DND-41 (cell line): ENCODE measurements at regions not wholly inside any gene's neighbourhood (a gene's known extent, or its start where the extent isn't known, plus 50 kb on each side); places are given as distances from the start of the nearest gene placed in this dataset.
"Not testable (repeated sequence)": the region's sequence is repeated elsewhere in the genome, so short reads cannot be mapped to it uniquely, and the experiment has no call there.

Experiments
- ATAC-seq: fragments of 200-7000 bp; cut with Tn5 transposase; 3 replicates; pipeline ENCODE4 v1.9.1; 2021; ENCODE audit warnings: low read depth; ENCODE audit not compliant: insufficient read depth
- DNase-seq: peaks from one replicate; pipeline ENCODE4 v3.0.0-alpha.2; 2020
- H2AFZ ChIP-seq: 2 replicates; pipeline ENCODE4 v1.6.0; 2012; ENCODE audit warnings: low read depth, low read length
- H3K27ac ChIP-seq: 2 replicates; pipeline ENCODE4 v1.5.1; 2012; ENCODE audit warnings: low read length, inconsistent platforms
- H3K27me3 ChIP-seq: fragments of 200-600 bp; sonication (generic); 2 replicates; pipeline ENCODE4 v1.6.0; 2012; ENCODE audit warnings: low read length, mild to moderate bottlenecking, inconsistent platforms; ENCODE audit not compliant: insufficient read depth, poor library complexity
- H3K36me3 ChIP-seq: 2 replicates; pipeline ENCODE4 v1.5.1; 2012; ENCODE audit warnings: low read length, inconsistent platforms; ENCODE audit not compliant: insufficient read depth
- H3K4me1 ChIP-seq: 2 replicates; pipeline ENCODE4 v1.5.1; 2012; ENCODE audit warnings: mild to moderate bottlenecking, low read length; ENCODE audit not compliant: insufficient read depth
- H3K4me2 ChIP-seq: 2 replicates; pipeline ENCODE4 v1.6.0; 2012; ENCODE audit warnings: mild to moderate bottlenecking, moderate library complexity, low read length, inconsistent platforms; ENCODE audit not compliant: insufficient read depth
- H3K4me3 ChIP-seq, 2 experiments: fragments of 200-600 bp in 1 of 2; shearing (Covaris generic) in 1 of 2; 2 replicates each; pipeline ENCODE4 v1.5.1; 2012 to 2016; ENCODE audit warnings: inconsistent platforms in 2 of 2, low read length in 2 of 2, mild to moderate bottlenecking in 2 of 2, low read depth in 1 of 2, moderate library complexity in 1 of 2
- H3K79me2 ChIP-seq: 2 replicates; pipeline ENCODE4 v1.6.0; 2012; ENCODE audit warnings: low read length, inconsistent platforms; ENCODE audit not compliant: insufficient read depth
- H3K9ac ChIP-seq: 2 replicates; pipeline ENCODE4 v1.6.0; 2012; ENCODE audit warnings: low read depth, mild to moderate bottlenecking, inconsistent platforms, low read length, moderate library complexity
- H3K9me3 ChIP-seq: 2 replicates; pipeline ENCODE4 v1.5.1; 2012; ENCODE audit warnings: low read length, moderate library complexity, mild to moderate bottlenecking, inconsistent platforms; ENCODE audit not compliant: insufficient read depth, severe bottlenecking
- H4K20me1 ChIP-seq: 2 replicates; pipeline ENCODE4 v1.6.0; 2012; ENCODE audit warnings: low read length; ENCODE audit not compliant: insufficient read depth

DNA sequence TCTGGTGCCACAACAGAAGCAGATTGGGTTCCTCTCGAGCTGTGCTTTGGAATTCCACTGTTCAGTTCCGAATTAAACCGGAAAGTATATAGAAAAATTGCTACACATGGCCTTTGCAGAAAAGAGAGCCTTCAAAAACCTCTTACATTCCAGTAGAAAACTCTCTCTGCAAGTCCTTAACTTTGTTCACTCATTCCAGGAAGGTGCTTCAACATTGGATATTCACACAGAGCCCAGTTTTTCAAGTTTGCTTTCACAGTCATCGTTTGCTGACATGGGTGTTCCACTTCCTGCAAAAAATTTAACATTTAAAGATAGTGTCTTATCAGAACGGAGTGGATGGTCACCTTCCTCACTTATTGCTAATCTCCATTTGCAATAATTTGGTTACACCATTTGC is 93.7 kb downstream of the PPIAL4C start:
- ATAC-seq = not testable (repeated sequence)

DNA sequence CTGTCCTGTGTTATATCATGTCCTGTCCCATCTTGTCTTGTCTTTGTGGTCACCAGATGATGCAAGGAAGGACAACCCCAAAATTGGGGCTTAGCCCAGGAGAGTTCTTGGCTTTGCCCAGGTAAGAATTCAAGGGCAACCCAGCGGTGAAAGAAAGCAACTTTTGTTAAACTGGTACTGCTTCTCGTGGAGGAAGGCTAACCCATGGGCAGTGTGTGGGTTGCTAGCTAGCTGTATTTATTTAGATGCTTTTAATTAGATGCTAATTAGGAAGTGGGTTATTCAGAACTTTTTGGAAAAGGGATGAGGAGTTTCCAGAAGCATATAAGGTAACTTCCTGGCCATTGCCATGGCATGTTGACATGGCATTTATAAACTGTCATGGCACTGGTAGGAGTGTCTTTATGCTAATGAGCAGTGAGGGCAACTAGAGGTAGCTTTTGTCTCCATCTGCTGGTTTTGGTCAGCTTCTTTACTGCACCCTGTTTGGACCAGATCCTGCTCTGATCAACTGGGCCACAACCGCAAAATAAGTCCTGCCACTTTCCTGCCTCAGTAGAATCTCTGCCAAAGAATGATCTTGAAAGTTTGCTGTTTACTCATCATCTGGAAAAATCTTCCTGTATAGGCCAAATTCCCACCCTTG is 95.8 kb upstream of the FCGR1A start:
- H3K9me3 ChIP-seq, H3K4me2 ChIP-seq, H3K79me2 ChIP-seq, H3K4me1 ChIP-seq, H3K36me3 ChIP-seq, H3K27ac ChIP-seq, H4K20me1 ChIP-seq, H2AFZ ChIP-seq, DNase-seq, H3K27me3 ChIP-seq, H3K4me3 ChIP-seq, H3K9ac ChIP-seq: not testable (repeated sequence)
- ATAC-seq = peak; percentile 62; the same call in 2 of the 3 replicates

More for the DNA sequence above, 93.7 kb downstream of the PPIAL4C start:
- H3K27ac ChIP-seq, H3K79me2 ChIP-seq, H3K4me2 ChIP-seq, H4K20me1 ChIP-seq, H2AFZ ChIP-seq, H3K27me3 ChIP-seq, H3K4me1 ChIP-seq, H3K9me3 ChIP-seq, H3K4me3 ChIP-seq, DNase-seq, H3K9ac ChIP-seq, H3K36me3 ChIP-seq: not testable (repeated sequence)

DNA sequence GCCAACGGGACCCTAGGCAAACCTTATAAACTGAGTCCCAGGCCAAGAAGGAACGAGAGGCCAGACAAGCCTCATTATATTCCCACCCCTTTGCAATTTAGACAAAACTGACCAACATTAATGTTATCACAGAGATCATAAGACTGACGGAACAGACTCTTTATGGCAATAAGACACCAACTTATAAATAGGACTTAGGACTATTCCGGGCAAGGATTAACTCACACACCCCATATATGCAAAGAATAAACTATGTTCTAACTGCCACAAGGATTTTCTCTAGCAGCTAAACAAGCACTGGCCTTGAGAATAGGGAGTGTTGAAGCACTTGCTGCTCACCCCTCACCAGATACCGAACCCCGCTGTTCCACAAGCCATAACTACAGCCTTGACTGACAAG is 91.1 kb upstream of the FCGR1A start:
- not testable (repeated sequence) for H3K27ac ChIP-seq, DNase-seq, H3K9ac ChIP-seq, H2AFZ ChIP-seq, H3K79me2 ChIP-seq, H4K20me1 ChIP-seq, H3K27me3 ChIP-seq, ATAC-seq, H3K4me3 ChIP-seq, H3K4me2 ChIP-seq, H3K36me3 ChIP-seq, H3K9me3 ChIP-seq
- H3K4me1 ChIP-seq = peaks cover 32% of the 10 kb centered on the region

DNA sequence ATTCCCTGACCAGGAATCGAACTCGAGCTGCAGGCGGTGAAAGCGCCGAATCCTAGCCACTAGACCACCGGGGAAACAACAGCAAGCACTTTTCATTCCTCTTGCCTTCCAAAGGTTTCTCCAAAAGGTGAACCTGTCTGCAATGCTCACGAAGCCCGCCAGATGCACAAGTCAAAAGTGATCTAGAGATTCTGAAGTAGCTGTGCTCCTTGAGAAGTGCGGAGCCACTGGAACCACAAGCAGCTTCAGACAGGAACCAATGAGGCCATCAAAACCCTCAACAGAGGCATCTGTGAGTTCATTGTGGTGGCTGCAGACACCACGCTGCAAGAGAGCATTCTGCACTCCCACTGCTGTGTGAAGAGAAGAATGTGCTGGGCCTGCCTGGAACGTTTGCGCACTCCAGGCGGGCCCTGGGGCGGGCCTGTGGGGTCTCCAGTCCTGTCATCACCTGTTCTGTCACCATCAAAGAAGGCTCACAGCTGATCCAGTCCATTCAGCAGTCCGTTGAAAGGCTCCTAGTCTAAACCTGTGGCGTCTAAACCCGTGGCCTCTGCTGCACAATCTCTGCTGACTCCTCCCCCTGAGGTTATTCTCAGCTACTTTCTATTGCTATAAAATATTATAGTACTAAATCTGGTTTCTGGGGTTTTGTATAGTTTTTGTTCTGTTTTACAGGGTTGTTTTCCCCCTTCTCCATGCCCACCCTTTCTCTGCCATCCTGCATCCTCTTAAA is 89.5 kb upstream of the FCGR1A start:
- DNase-seq = peak; percentile 74
- not testable (repeated sequence) for H3K27me3 ChIP-seq, H3K4me3 ChIP-seq

DNA sequence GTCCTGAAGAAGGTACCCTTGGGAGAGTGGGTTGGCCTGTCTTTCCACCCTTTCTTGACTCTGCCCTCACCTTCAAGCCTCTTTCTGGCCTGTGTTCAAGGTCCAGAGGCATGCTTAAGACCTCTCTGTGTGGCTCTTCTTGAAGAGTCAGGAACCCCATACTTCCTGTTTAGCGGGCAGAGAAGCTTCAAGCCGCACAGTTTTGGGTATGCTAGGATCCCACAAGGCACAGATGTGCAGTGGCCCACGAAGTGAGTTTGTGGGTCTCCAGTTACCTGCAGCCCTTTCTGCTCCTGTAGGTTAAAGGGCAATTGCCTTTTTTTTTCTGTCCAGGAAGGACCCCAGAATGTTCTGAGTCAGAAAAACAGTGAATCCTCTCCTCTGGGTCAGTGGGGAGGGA is 87.4 kb upstream of the FCGR1A start:
- not testable (repeated sequence) for H3K27me3 ChIP-seq, H2AFZ ChIP-seq, H3K36me3 ChIP-seq, H4K20me1 ChIP-seq, H3K9ac ChIP-seq, H3K79me2 ChIP-seq, H3K4me3 ChIP-seq, H3K4me2 ChIP-seq, H3K9me3 ChIP-seq
- 0 out of 2 replicates have a peak overlapping the region, but pooled peaks have one; percentile 32 for H3K27ac ChIP-seq
- H3K4me1 ChIP-seq = peaks cover 32% of the 10 kb centered on the region
- DNase-seq (peak; percentile 55), ATAC-seq (peak; percentile 68)

More for the DNA sequence above, 89.5 kb upstream of the FCGR1A start:
- H3K9ac ChIP-seq, H3K79me2 ChIP-seq, H4K20me1 ChIP-seq, H3K36me3 ChIP-seq, H3K9me3 ChIP-seq: not testable (repeated sequence)
- H2AFZ ChIP-seq = peak overlapping the region; percentile 52; the same call in 1 of the 2 replicates
- peak; percentile 89 for ATAC-seq
- H3K4me2 ChIP-seq = peak overlapping the region; percentile 41; the same call in 1 of the 2 replicates
- peaks cover 32% of the 10 kb centered on the region for H3K4me1 ChIP-seq
- peak overlapping the region; percentile 72 for H3K27ac ChIP-seq

DNA sequence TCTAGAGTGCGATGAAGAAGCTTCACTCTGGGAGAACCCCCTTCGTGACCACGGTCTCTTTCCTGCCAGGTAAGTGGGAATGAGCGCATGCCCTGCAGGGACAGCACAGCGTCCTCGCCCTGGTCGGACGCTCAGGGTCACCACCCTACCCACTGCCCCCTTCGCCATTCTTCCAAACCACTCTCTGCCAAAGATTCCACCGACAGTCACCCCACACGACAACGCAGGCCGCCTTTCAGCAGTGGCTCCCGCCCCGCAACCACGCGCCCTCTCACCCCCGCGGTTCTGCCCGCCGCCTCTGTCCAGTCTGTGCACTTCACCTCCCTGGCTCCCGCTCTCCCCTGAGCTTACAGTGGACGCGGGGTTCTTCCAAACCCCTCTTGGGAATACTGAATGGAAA is 82.3 kb upstream of the FCGR1A start:
- not testable (repeated sequence) for H3K9ac ChIP-seq, H3K4me2 ChIP-seq, H2AFZ ChIP-seq, ATAC-seq, H3K4me3 ChIP-seq, H3K27me3 ChIP-seq, H3K36me3 ChIP-seq, H3K9me3 ChIP-seq, H3K4me1 ChIP-seq, H3K79me2 ChIP-seq, H4K20me1 ChIP-seq, DNase-seq, H3K27ac ChIP-seq

DNA sequence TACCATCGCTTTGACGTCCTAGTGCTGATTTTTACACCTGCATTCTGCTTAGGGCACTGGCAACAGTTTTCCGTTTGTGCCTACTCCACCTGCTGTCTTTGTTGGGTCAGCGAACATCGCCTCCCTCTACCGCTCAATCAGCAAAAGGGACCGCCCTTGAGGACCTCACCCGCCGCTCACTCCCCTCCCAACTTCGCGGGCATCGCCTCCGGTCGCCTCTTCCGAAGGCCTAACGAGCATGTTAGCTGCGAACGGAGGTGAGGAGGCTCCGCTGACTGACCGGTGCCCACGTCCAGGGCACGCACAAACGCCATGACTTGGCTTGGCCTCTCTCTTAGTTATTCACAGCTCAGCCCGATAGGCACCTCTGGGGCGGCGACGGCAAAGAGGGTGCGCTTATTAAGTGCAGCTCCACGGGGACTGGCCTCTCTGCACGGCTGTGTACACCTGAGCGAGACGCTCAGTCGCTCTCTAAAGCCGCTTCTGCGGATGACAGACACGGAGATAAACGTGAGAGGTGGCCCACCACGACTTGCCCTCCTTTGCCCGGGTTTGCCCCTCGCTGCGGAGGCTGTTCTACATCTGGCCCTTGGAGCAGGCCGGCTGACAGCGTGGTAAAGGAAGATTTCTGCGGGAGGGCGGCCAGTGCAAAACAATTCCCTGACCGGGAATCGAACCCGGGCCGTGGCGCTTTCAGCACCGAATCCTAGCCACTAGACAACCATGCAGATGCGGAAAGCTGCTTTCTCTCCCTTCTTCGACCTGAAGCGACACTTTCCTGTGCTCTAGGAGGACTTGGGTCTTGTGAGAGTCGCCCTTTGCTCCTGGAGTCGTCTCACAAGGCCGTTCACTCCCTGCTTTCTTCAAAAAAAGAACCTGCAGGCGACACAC is 81.6 kb upstream of the FCGR1A start:
- not testable (repeated sequence) for H4K20me1 ChIP-seq, H2AFZ ChIP-seq, H3K27ac ChIP-seq, H3K4me2 ChIP-seq, H3K79me2 ChIP-seq, H3K9me3 ChIP-seq, H3K27me3 ChIP-seq, H3K4me1 ChIP-seq, H3K9ac ChIP-seq, DNase-seq, ATAC-seq, H3K4me3 ChIP-seq, H3K36me3 ChIP-seq
